Thyroid gland (tissue), 4 donors: ENCODE measurements at regions not wholly inside any gene's neighbourhood (a gene's known extent, or its start where the extent isn't known, plus 50 kb on each side); places are given as distances from the start of the nearest gene placed in this dataset.

ENCODE experiments used
- DNase-seq, 2 donors: peaks; one replicate each; pipeline ENCODE4 v3.0.0-alpha.2; 2019
- H3K27ac ChIP-seq, 3 donors: fragments of 200-600 bp; sonication (generic); 1 replicate in 2 of 3; 2 replicates in 1 of 3; pipeline ENCODE4 v1.5.1; 2016 to 2019; ENCODE audit warnings: mild to moderate bottlenecking in 1 of 3, moderate library complexity in 1 of 3
- H3K27me3 ChIP-seq: fragments of 200-600 bp; sonication (generic); one replicate; pipeline ENCODE4 v1.5.1; 2019
- H3K36me3 ChIP-seq, 2 donors: fragments of 200-600 bp; sonication (generic); one replicate each; pipeline ENCODE4 v1.5.1; 2016 to 2019
- H3K4me1 ChIP-seq, 2 donors: fragments of 200-600 bp; sonication (generic); one replicate each; pipeline ENCODE4 v1.5.1; 2017 to 2019
- H3K4me3 ChIP-seq, 3 donors: fragments of 200-600 bp; sonication (generic); replicated peaks in 1 of 3; 1 replicate in 2 of 3; 2 replicates in 1 of 3; pipeline ENCODE4 v1.5.1; 2016; ENCODE audit warnings: mild to moderate bottlenecking in 1 of 3
- H3K9me3 ChIP-seq: fragments of 200-600 bp; sonication (generic); one replicate; pipeline ENCODE4 v1.5.1; 2017
- POLR2A ChIP-seq, 2 donors: fragments of 450-650 bp; IDR thresholded peaks; one replicate each; pipeline ENCODE4 v1.6.1; 2017; ENCODE audit warnings: antibody characterized with exemption in 2 of 2, mild to moderate bottlenecking in 2 of 2, moderate library complexity in 1 of 2
- WGBS, 2 donors: methylation state at CpG; one replicate each; pipeline ENCODE4 v1.1.5; 2017; 5-methylcytosine and 5-hydroxymethylcytosine counted together
- intact Hi-C: fragments of 100-400 bp; cut with DNase I; formaldehyde crosslinking; loops from one replicate; pipeline ENCODE4 v1.15.1; 2023
- TF ChIP-seq, protein P1 (sequence below), 6 experiments: fragments of 200-600 bp in 3 of 6; fragments of 450-650 bp in 3 of 6; sonication (generic) in 3 of 6; IDR thresholded peaks; one replicate each; pipeline ENCODE4 v1.5.1; 2016 to 2019; ENCODE audit warnings: antibody characterized with exemption in 6 of 6, mild to moderate bottlenecking in 2 of 6, inconsistent platforms in 1 of 6, moderate library complexity in 1 of 6

DNA sequence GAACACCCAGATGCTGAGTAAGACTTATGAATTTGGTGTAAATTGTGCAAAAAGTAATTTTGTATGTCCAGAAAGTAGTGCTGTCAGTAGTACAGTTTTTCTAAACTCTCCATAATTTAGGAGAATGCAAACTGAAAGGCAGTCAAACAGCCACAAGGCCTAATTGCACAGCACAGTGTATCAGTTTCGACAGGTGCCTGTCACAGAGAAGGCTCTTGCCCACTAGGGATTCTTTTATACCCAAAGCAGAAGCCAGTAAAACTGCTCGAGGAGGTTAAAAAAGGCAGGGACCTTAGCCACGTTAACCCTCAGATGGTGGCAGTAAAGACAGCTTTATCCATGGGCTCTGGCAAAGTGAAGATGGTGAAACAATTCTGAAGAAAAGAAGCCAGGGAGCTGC is 69.4 kb upstream of the GATB start:
- TF ChIP-seq, protein P1, sequence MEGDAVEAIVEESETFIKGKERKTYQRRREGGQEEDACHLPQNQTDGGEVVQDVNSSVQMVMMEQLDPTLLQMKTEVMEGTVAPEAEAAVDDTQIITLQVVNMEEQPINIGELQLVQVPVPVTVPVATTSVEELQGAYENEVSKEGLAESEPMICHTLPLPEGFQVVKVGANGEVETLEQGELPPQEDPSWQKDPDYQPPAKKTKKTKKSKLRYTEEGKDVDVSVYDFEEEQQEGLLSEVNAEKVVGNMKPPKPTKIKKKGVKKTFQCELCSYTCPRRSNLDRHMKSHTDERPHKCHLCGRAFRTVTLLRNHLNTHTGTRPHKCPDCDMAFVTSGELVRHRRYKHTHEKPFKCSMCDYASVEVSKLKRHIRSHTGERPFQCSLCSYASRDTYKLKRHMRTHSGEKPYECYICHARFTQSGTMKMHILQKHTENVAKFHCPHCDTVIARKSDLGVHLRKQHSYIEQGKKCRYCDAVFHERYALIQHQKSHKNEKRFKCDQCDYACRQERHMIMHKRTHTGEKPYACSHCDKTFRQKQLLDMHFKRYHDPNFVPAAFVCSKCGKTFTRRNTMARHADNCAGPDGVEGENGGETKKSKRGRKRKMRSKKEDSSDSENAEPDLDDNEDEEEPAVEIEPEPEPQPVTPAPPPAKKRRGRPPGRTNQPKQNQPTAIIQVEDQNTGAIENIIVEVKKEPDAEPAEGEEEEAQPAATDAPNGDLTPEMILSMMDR (IDR thresholded peaks at IDR 0.05) = no peak
- TF ChIP-seq POLR2A (IDR thresholded peaks at IDR 0.05) = no peak
- no peaks in the 10 kb centered on the region for H3K36me3 ChIP-seq
- no peak overlapping the region for H3K4me3 ChIP-seq
- H3K27me3 ChIP-seq = no peaks in the 10 kb centered on the region
- no peak overlapping the region for H3K27ac ChIP-seq
- DNase-seq = no peak
- intact Hi-C loops = no loop called here
- no peaks in the 10 kb centered on the region for H3K9me3 ChIP-seq
- H3K4me1 ChIP-seq = no peaks in the 10 kb centered on the region
- WGBS, 2 donors = 82 to 88% methylated on average over 3 of the region's 3 CpGs

DNA sequence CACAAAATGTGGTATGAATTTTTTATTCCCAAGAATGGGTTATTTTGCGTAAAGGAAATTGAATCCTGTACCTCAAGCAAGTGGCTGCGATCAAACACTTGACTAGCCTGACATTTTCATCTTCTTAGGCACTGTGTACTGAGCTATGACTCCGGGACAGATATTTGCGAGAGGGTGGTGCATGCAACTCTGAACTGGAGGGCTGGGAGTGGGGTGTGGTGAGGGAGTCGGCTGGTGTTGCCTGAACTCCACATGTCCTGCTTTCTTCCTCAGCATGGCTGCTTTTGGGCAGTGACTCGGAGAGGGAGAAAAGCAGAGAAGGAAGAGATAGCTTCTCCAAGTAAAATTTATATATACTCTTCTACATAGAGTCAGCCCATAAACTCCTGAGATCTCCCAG is 68.5 kb upstream of the GATB start:
- Histone ChIP-seq H3K36me3 (no peaks in the 10 kb centered on the region), H3K4me3 (no peak overlapping the region), H3K4me1 (no peaks in the 10 kb centered on the region), H3K27ac (no peak overlapping the region), H3K27me3 (no peaks in the 10 kb centered on the region), H3K9me3 (no peaks in the 10 kb centered on the region)
- intact Hi-C loops = no loop called here
- TF ChIP-seq POLR2A (IDR thresholded peaks at IDR 0.05) = no peak
- TF ChIP-seq, protein P1 (IDR thresholded peaks at IDR 0.05) = no peak
- DNase-seq = no peak
- WGBS, 2 donors = 84 to 88% methylated on average over 6 of the region's 6 CpGs

DNA sequence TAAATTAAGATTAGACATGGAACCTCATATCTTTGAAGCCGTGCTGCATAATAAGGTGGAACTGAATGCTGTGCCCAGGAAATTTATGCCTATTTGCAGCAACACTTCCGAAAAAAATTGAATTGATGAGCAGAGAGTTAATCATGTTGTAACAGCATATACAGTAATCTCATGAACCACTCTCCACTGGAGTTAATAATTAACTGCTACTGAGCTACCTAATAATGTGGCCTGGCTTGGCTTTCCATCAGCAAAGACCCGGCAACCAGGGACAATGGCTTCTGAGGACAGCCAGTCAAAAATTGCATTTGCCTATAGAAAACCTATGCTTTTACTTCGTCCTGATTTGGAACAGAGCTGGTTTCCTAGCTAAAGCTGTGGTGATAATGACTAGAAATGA is 63.8 kb upstream of the GATB start:
- Histone ChIP-seq H3K9me3 (no peaks in the 10 kb centered on the region), H3K36me3 (no peaks in the 10 kb centered on the region), H3K4me1 (no peaks in the 10 kb centered on the region), H3K27me3 (no peaks in the 10 kb centered on the region), H3K4me3 (no peak overlapping the region), H3K27ac (no peak overlapping the region)
- intact Hi-C loops = no loop called here
- DNase-seq = no peak
- 90 to 98% methylated on average over 4 of the region's 4 CpGs for WGBS, 2 donors
- no peak for TF ChIP-seq POLR2A (IDR thresholded peaks at IDR 0.05)
- TF ChIP-seq, protein P1 (IDR thresholded peaks at IDR 0.05) = no peak

DNA sequence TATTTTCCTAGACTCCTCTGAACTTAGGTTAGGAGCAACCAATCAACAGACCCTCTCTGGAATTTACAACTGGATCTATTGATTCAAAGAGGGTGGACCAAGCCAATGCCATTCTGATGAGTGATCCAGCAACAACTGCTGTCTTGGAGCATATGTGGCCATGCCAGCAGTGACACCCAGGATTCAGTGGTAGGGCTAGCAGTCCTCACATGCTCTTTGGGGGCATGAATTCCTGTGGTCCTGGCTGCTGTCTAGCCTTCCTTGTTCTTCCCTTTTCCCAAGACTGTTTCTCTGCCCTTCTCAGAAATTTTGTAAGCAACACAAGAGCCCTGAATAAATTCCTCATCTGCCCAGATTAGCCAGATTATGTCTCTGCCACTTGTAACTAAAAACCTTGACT is 61.5 kb upstream of the GATB start:
- intact Hi-C loops = no loop called here
- H3K4me1 ChIP-seq = no peaks in the 10 kb centered on the region
- H3K36me3 ChIP-seq = no peaks in the 10 kb centered on the region
- TF ChIP-seq, protein P1 (IDR thresholded peaks at IDR 0.05) = no peak
- TF ChIP-seq POLR2A (IDR thresholded peaks at IDR 0.05) = no peak
- H3K9me3 ChIP-seq = no peaks in the 10 kb centered on the region
- no peak for DNase-seq
- H3K4me3 ChIP-seq = no peak overlapping the region
- H3K27me3 ChIP-seq = no peaks in the 10 kb centered on the region
- H3K27ac ChIP-seq = no peak overlapping the region

DNA sequence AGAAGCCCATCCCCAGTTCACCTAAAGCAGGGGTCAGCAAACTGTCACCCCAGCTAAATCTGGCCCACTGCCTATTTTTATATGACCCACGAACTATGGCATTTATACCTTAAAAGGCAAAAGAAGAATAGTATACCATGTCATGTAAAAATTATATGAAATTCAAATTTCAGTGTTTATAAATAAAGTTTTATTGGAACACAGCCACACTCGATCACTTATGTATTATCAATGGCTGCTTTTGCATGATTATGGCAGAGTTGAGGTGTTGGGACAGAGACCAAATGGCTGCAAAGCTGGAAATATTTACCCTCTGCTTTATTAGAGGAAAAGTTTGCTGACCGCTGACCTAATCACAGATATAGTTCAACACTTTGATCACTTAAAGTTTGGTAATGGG is 59.2 kb upstream of the GATB start:
- H3K4me3 ChIP-seq = no peak overlapping the region
- no peaks in the 10 kb centered on the region for H3K4me1 ChIP-seq
- WGBS, 2 donors = 91% methylated on average over 3 of the region's 3 CpGs
- no peak overlapping the region for H3K27ac ChIP-seq
- DNase-seq = no peak
- H3K36me3 ChIP-seq = no peaks in the 10 kb centered on the region
- intact Hi-C loops = no loop called here
- TF ChIP-seq, protein P1 (IDR thresholded peaks at IDR 0.05) = no peak
- no peak for TF ChIP-seq POLR2A (IDR thresholded peaks at IDR 0.05)
- no peaks in the 10 kb centered on the region for H3K9me3 ChIP-seq
- H3K27me3 ChIP-seq = no peaks in the 10 kb centered on the region
